SU-DHL-6 (cell line): ENCODE measurements at regions not wholly inside any gene's neighbourhood (a gene's known extent, or its start where the extent isn't known, plus 50 kb on each side); places are given as distances from the start of the nearest gene placed in this dataset.

Experiments used
- H2AFZ ChIP-seq: fragments of 200-600 bp; sonication (generic); 2 replicates; pipeline ENCODE4 v1.6.1; 2014; ENCODE audit warnings: low read depth, mild to moderate bottlenecking, moderate library complexity, mixed read lengths, antibody characterized with exemption, low read length; ENCODE audit not compliant: severe bottlenecking
- H3F3A ChIP-seq: fragments of 200-600 bp; shearing (Covaris generic); 2 replicates; pipeline ENCODE4 v1.6.0; 2016; ENCODE audit warnings: antibody characterized with exemption, mild to moderate bottlenecking; ENCODE audit not compliant: insufficient read depth
- H3K27ac ChIP-seq: fragments of 200-600 bp; sonication (generic); 2 replicates; pipeline ENCODE4 v1.5.1; 2016; ENCODE audit warnings: low read depth, mild to moderate bottlenecking, low read length, moderate library complexity, mixed read lengths
- H3K27me3 ChIP-seq: fragments of 200-600 bp; sonication (generic), shearing (Covaris generic); 2 replicates; pipeline ENCODE4 v1.6.0; 2014; ENCODE audit warnings: mild to moderate bottlenecking, low read length
- H3K36me3 ChIP-seq: fragments of 200-600 bp; sonication (generic); 2 replicates; pipeline ENCODE4 v1.6.1; 2014; ENCODE audit warnings: mild to moderate bottlenecking, low read length, mixed read lengths
- H3K4me2 ChIP-seq: fragments of 300-600, 200-600 bp; shearing (Covaris generic), sonication (generic); 2 replicates; pipeline ENCODE4 v1.6.0; 2014; ENCODE audit warnings: low read length, low read depth, mild to moderate bottlenecking; ENCODE audit not compliant: poor library complexity, severe bottlenecking
- H3K4me3 ChIP-seq: fragments of 200-600 bp; sonication (generic); 2 replicates; pipeline ENCODE4 v1.5.1; 2014; ENCODE audit warnings: antibody characterized with exemption, low read length, mild to moderate bottlenecking, mixed read lengths; ENCODE audit not compliant: insufficient read depth, poor library complexity, severe bottlenecking
- H3K79me2 ChIP-seq: fragments of 200-600 bp; sonication (generic); 2 replicates; pipeline ENCODE4 v1.6.1; 2014; ENCODE audit warnings: mild to moderate bottlenecking, low read length, moderate library complexity; ENCODE audit not compliant: insufficient read depth
- H3K9ac ChIP-seq: fragments of 200-600 bp; sonication (generic); 2 replicates; pipeline ENCODE4 v1.7.0; 2014; ENCODE audit warnings: mild to moderate bottlenecking, low read length
- H3K9me2 ChIP-seq: fragments of 200-600 bp; sonication (generic); replicated peaks from 2 replicates; pipeline ENCODE4 v1.6.1; 2014; ENCODE audit warnings: low read length; ENCODE audit not compliant: insufficient read depth
- H3K9me3 ChIP-seq: fragments of 200-600 bp; sonication (generic); 2 replicates; pipeline ENCODE4 v1.6.1; 2014; ENCODE audit warnings: low read length, mixed read lengths; ENCODE audit not compliant: insufficient read depth
- H4K20me1 ChIP-seq: fragments of 200-600 bp; sonication (generic); 2 replicates; pipeline ENCODE4 v1.6.1; 2014; ENCODE audit warnings: low read depth, mild to moderate bottlenecking, antibody characterized with exemption, low read length, moderate library complexity, mixed read lengths
- CTCF ChIP-seq: fragments of 200-600 bp; sonication (generic); IDR thresholded peaks from one replicate; pipeline ENCODE4 v1.5.1; 2017; ENCODE audit warnings: antibody characterized with exemption, mild to moderate bottlenecking, low read length, moderate library complexity; ENCODE audit not compliant: insufficient read depth, poor library complexity, severe bottlenecking
- EZH2phosphoT487 ChIP-seq: fragments of 200-600 bp; sonication (generic), shearing (Covaris generic); conservative IDR thresholded peaks from 2 replicates; pipeline ENCODE4 v1.6.1; 2018; ENCODE audit warnings: mild to moderate bottlenecking, antibody characterized with exemption, low read length, moderate library complexity, mixed read lengths

GRCh38 chr6:119612176-119612891, 262.8 kb upstream of the MAN1A1 start:
- Histone ChIP-seq H3K4me3 (no peak overlapping the region), H3K9me3 (no peaks in the 10 kb centered on the region), H3K36me3 (no peaks in the 10 kb centered on the region), H3K4me2 (no peak overlapping the region), H3K27ac (no peak overlapping the region), H3F3A (no peaks in the 10 kb centered on the region), H2AFZ (no peak overlapping the region), H4K20me1 (no peaks in the 10 kb centered on the region), H3K27me3 (no peaks in the 10 kb centered on the region), H3K9me2 (no peaks in the 10 kb centered on the region), H3K79me2 (no peaks in the 10 kb centered on the region), H3K9ac (no peak overlapping the region)
- TF ChIP-seq CTCF, result no peak
- TF ChIP-seq EZH2phosphoT487, result no peak

- no peak overlapping the region for H3K9ac ChIP-seq
- no peaks in the 10 kb centered on the region for H3K27me3 ChIP-seq
- H4K20me1 ChIP-seq, result no peaks in the 10 kb centered on the region
- no peaks in the 10 kb centered on the region for H3K9me2 ChIP-seq
- H3K4me2 ChIP-seq, result no peak overlapping the region
- H3K4me3 ChIP-seq, result no peak overlapping the region
- H3F3A ChIP-seq, result no peaks in the 10 kb centered on the region
- no peak overlapping the region for H3K27ac ChIP-seq
- no peak overlapping the region for H2AFZ ChIP-seq
- no peak for TF ChIP-seq EZH2phosphoT487
- no peak for TF ChIP-seq CTCF
- H3K79me2 ChIP-seq, result no peaks in the 10 kb centered on the region
- no peaks in the 10 kb centered on the region for H3K9me3 ChIP-seq
- H3K36me3 ChIP-seq, result no peaks in the 10 kb centered on the region
Measured at GRCh38 chr6:119610754-119611153, 261.2 kb upstream of the MAN1A1 start.

- Histone ChIP-seq H3K4me3 (no peak overlapping the region), H3K9ac (no peak overlapping the region), H3K36me3 (no peaks in the 10 kb centered on the region), H3K27me3 (no peaks in the 10 kb centered on the region), H3K9me2 (no peaks in the 10 kb centered on the region), H2AFZ (no peak overlapping the region), H3K4me2 (no peak overlapping the region), H3F3A (no peaks in the 10 kb centered on the region), H3K27ac (no peak overlapping the region), H3K79me2 (no peaks in the 10 kb centered on the region), H4K20me1 (no peaks in the 10 kb centered on the region), H3K9me3 (no peaks in the 10 kb centered on the region)
- TF ChIP-seq CTCF (no peak), EZH2phosphoT487 (no peak)
Measured at GRCh38 chr6:119610265-119610664, 260.7 kb upstream of the MAN1A1 start.
